Suprapubic skin (tissue), 4 donors: ENCODE measurements at regions not wholly inside any gene's neighbourhood (a gene's known extent, or its start where the extent isn't known, plus 50 kb on each side); places are given as distances from the start of the nearest gene placed in this dataset.

ENCODE experiments used
- EP300 ChIP-seq: sonication (generic); formaldehyde crosslinking; IDR thresholded peaks from one replicate; pipeline ENCODE4 v1.6.1; 2017; ENCODE audit warnings: antibody characterized with exemption
- POLR2A ChIP-seq, 2 donors: fragments of 450-650 bp; IDR thresholded peaks; one replicate each; pipeline ENCODE4 v1.6.1; 2017; ENCODE audit warnings: antibody characterized with exemption in 2 of 2, mild to moderate bottlenecking in 2 of 2, moderate library complexity in 2 of 2
- POLR2AphosphoS5 ChIP-seq, 3 donors: sonication (generic); formaldehyde crosslinking; IDR thresholded peaks; one replicate each; pipeline ENCODE4 v1.6.1; 2017; ENCODE audit warnings: antibody characterized with exemption in 3 of 3
- TF ChIP-seq, protein P1 (sequence below), 2 donors: fragments of 200-600 bp in 1 of 2; fragments of 450-650 bp in 1 of 2; sonication (generic) in 1 of 2; IDR thresholded peaks; one replicate each; pipeline ENCODE4 v1.5.1; 2016 to 2019; ENCODE audit warnings: antibody characterized with exemption in 2 of 2, mild to moderate bottlenecking in 1 of 2, moderate library complexity in 1 of 2

DNA sequence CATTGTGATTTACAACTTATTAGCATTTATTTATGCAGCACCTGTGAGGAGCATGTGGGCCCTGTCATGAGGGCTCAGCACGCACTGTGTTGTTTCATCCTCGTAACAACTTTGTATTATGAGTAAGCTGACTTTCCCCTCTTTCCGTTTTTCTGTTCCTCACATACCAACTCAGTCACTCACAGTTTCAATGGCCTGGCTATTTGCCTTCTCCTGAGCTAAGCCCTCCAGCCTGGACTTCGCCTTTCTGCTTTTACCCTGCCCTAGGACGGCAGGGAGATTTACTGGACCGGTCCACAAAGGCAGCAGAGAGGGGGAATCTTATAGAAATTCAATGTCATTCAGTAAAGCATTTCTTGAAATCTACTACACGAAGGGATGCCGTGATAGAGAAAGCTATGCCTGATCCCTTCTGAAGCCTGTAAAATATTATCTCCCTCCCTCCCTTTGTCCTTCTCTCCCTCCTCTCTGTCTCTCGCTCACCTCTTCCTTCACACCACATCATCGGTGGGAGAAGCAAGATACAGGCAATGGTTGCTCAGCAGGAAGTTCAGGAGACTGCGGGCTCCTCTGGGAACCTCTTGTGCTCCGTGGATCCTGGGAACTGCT lies 219.2 kb upstream of the TBX3 start:
- TF ChIP-seq, protein P1, sequence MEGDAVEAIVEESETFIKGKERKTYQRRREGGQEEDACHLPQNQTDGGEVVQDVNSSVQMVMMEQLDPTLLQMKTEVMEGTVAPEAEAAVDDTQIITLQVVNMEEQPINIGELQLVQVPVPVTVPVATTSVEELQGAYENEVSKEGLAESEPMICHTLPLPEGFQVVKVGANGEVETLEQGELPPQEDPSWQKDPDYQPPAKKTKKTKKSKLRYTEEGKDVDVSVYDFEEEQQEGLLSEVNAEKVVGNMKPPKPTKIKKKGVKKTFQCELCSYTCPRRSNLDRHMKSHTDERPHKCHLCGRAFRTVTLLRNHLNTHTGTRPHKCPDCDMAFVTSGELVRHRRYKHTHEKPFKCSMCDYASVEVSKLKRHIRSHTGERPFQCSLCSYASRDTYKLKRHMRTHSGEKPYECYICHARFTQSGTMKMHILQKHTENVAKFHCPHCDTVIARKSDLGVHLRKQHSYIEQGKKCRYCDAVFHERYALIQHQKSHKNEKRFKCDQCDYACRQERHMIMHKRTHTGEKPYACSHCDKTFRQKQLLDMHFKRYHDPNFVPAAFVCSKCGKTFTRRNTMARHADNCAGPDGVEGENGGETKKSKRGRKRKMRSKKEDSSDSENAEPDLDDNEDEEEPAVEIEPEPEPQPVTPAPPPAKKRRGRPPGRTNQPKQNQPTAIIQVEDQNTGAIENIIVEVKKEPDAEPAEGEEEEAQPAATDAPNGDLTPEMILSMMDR (IDR thresholded peaks at IDR 0.05): no peak
- no peak for TF ChIP-seq POLR2A (IDR thresholded peaks at IDR 0.05)
- no peak for TF ChIP-seq EP300
- TF ChIP-seq POLR2AphosphoS5 (IDR thresholded peaks at IDR 0.05): no peak
